GM12891 (cell line): ENCODE measurements at regions not wholly inside any gene's neighbourhood (a gene's known extent, or its start where the extent isn't known, plus 50 kb on each side); places are given as distances from the start of the nearest gene placed in this dataset.

Source experiments
- PAX5 ChIP-seq: IDR thresholded peaks from 2 replicates; pipeline ENCODE4 v1.6.1; 2011; ENCODE audit warnings: low read length, moderate library complexity, mild to moderate bottlenecking; ENCODE audit not compliant: insufficient read depth, severe bottlenecking
- POLR2A ChIP-seq: IDR thresholded peaks from 2 replicates; pipeline ENCODE4 v1.6.1; 2011; ENCODE audit warnings: low read depth, low read length, control low read depth
- POLR2AphosphoS5 ChIP-seq: IDR thresholded peaks from 2 replicates; pipeline ENCODE4 v1.6.1; 2011; ENCODE audit warnings: low read depth, low read length, control low read depth
- POU2F2 ChIP-seq: IDR thresholded peaks from 2 replicates; pipeline ENCODE4 v1.6.1; 2011; ENCODE audit warnings: low read depth, mild to moderate bottlenecking, control low read depth, low read length, moderate library complexity
- SPI1 ChIP-seq: IDR thresholded peaks from 2 replicates; pipeline ENCODE4 v1.6.1; 2011; ENCODE audit warnings: low read depth, low read length, control low read depth
- TAF1 ChIP-seq: IDR thresholded peaks from 2 replicates; pipeline ENCODE4 v1.6.1; 2011; ENCODE audit warnings: low read depth, low read length, control low read depth

GRCh38 chr11:103662880-103663279 lies 373.6 kb upstream of the DDI1 start:
- no peak for TF ChIP-seq POLR2AphosphoS5
- no peak for TF ChIP-seq TAF1
- TF ChIP-seq POLR2A = no peak
- TF ChIP-seq PAX5 = no peak
- no peak for TF ChIP-seq SPI1
- no peak for TF ChIP-seq POU2F2
